ENCODE measurements at regions not wholly inside any gene's neighbourhood (a gene's known extent, or its start where the extent isn't known, plus 50 kb on each side); places are given as distances from the start of the nearest gene placed in this dataset.
"Not testable (repeated sequence)": the region's sequence is repeated elsewhere in the genome, so short reads cannot be mapped to it uniquely, and the experiment has no call there.

DNA sequence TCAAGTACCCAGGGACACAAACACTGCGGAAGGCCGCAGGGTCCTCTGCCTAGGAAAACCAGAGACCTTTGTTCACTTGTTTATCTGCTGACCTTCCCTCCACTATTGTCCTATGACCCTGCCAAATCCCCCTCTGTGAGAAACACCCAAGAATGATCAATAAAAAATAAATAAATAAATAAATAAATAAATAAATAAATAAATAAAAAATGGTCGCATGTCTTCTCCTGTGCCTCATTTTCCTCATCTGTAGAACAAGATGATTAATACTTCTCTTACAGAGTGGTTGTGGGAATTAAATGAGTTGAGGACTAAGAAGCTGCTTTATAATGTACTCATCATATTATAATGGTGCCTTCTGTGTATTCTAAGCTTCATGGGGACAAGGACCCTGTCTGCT is 149.4 kb upstream of the METTL14 start:
- not testable (repeated sequence) for H3K4me3 Mint-ChIP-seq; H3K27me3 Mint-ChIP-seq (ENCODE audit: low read depth in 3 of 3); H3K27ac Mint-ChIP-seq; DNase-seq; H3K9me3 Mint-ChIP-seq; H3K36me3 Mint-ChIP-seq; H3K4me1 Mint-ChIP-seq

DNA sequence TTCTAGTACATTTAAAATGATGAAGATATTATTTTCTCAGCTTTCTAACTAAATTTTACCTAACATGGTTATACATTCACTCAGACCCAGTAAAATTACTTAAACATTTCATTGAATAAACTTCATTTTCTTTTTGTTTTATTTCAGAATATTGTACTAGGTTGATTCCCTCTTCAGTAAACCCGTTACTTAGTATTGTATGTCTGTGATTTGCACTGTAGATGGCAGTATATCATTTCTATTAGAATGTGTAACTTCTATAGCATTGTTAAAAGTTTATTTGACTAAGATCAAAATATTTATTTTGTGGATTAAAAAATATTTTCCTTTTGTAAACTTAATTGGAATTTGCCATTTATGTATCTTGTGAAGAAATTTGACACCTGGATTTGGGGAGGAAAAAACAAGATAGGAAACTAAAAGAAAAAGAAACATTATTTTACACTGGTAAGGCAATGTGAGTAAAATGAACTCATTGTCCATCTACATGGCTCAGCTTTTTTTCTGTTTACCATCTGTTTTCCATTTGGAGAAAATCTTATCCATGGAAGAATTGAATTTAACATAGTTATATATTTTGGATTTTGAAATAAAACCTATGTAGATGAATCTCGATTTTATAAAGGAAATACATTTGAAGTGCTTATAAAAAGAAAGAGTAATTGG is 145.6 kb upstream of the METTL14 start:
- H3K4me1 Mint-ChIP-seq; H3K27ac Mint-ChIP-seq; H3K9me3 Mint-ChIP-seq; H3K4me3 Mint-ChIP-seq; H3K27me3 Mint-ChIP-seq (ENCODE audit: low read depth in 3 of 3); H3K36me3 Mint-ChIP-seq: not testable (repeated sequence)
- DNase-seq, result peak in 1 of 3 donors; percentile 0

DNA sequence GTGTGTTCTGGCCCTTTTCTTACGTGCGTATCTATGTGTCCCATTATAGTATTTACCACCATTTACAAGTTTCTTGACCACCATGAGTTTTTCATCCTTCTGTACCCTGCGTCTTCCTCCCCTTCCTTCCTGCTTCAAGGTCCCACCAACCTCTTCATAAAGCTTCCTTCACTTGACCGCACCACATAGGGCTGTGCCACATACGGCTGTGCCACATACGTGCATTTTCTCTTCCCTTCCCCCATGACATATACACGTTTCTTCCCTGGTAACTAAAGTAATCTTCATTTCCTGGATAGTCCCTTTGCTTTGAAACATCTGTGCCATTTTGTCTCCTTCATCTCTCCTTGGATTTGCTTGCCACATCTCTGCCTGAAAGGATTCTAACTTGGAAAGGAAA is 128.6 kb upstream of the METTL14 start:
- not testable (repeated sequence) for H3K4me3 Mint-ChIP-seq; DNase-seq; H3K4me1 Mint-ChIP-seq; H3K27me3 Mint-ChIP-seq (ENCODE audit: low read depth in 3 of 3); H3K9me3 Mint-ChIP-seq; H3K36me3 Mint-ChIP-seq; H3K27ac Mint-ChIP-seq

DNA sequence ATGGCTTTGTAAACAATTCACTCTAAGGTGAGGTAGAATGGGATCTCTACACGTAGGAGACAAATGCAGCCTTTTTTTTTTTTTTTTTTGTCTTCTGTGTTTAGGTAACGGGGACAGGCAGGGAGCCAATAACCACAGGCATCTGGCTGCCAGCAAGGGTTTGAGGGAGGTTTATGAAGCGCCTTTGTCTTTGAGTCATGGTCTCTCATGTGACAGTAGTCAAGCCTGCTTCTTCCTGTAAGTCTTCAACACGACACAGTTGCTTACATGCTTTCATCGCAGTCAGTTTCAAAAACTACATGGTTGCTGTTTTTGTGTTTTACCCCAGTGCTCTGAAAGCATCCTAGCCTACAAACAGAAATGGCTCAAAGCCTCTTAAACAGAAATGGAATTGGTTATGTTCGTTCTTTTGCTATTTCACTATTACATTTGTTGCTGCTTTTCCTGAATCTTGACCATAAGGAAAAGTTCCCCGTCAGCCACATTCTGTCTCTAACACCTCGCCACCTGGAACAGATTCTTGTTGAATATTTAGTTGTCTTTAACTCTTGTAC is 127.8 kb upstream of the METTL14 start:
- H3K4me1 Mint-ChIP-seq, result no peaks in the 10 kb centered on the region
- H3K27ac Mint-ChIP-seq, result no peak overlapping the region
- H3K27me3 Mint-ChIP-seq (ENCODE audit: low read depth in 3 of 3), result no peaks in the 10 kb centered on the region
- no peaks in the 10 kb centered on the region for H3K9me3 Mint-ChIP-seq
- no peak for DNase-seq
- H3K36me3 Mint-ChIP-seq, result no peaks in the 10 kb centered on the region
- no peak overlapping the region for H3K4me3 Mint-ChIP-seq

DNA sequence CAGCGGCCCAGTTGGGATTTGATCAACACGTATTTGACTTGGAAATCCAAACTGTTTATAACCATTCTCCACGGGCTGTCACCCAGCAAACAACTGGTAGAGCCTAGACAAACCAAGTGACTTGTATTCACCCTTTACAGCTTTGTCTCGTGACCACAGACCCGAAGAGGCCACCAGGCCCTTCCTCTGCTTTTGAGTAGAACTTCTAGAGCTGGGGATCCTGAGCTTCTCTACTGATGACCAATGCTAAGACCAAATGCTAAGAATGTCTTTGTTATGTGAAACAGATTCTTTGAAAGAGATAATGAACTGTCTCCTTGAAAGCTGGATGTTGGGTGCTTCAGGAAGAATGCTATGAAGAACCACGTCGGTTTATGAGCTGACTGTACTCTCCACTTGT is 127.0 kb upstream of the METTL14 start:
- not testable (repeated sequence) for H3K4me1 Mint-ChIP-seq

DNA sequence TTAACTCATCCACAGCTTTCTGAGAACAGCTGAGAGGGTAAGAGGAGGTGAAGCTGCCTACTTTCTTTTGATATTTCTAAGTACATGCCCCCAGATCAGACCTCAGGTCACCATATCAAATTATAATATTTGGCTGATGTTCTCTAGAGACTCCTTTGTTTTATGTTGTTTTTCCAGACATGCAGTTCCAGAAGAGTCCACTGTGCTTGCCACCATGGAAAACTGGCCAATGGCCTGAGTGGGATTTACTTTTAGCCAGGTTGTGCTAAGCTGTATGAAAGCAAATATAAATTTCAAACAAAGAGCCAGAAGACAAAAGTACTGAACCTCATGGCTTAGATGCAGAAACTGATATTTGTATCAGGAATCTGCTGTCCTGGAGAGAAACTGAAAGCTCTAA is 123.6 kb upstream of the METTL14 start:
- H3K9me3 Mint-ChIP-seq; H3K4me3 Mint-ChIP-seq; H3K27ac Mint-ChIP-seq; H3K4me1 Mint-ChIP-seq; DNase-seq; H3K36me3 Mint-ChIP-seq; H3K27me3 Mint-ChIP-seq (ENCODE audit: low read depth in 3 of 3): not testable (repeated sequence)

More for the DNA sequence above, 127.0 kb upstream of the METTL14 start:
- H3K27me3 Mint-ChIP-seq (ENCODE audit: low read depth in 3 of 3); DNase-seq; H3K4me3 Mint-ChIP-seq; H3K36me3 Mint-ChIP-seq; H3K27ac Mint-ChIP-seq; H3K9me3 Mint-ChIP-seq: not testable (repeated sequence)

DNA sequence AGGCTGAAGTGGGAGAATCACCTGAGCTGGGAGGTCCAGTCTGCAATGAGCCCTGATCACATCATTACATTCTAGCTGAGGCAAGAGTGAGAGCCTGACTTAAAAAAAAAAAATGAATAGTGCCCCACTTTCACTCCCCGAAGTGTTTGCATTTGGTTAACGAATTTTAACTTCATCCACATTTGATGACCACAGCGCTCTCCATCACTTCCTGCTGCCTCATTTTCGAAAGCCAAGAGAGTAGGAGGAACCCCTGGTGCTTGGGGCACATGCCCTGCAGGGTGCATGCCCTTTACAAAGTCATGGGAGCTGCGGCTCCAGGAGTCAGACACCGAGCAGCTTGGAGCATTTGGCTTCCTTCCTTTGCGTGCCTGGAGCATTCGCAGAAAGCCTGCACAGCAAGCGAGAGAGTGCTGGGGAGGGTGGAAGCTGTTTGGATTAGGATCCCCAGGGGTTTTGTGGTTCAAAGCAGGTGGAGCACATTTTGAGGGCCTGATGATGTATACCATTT is 119.1 kb upstream of the METTL14 start:
- peak overlapping the region in 1 of 5 donors; percentile 35 for H3K4me3 Mint-ChIP-seq
- H3K27me3 Mint-ChIP-seq (ENCODE audit: low read depth in 3 of 3); DNase-seq; H3K36me3 Mint-ChIP-seq; H3K9me3 Mint-ChIP-seq; H3K4me1 Mint-ChIP-seq; H3K27ac Mint-ChIP-seq: not testable (repeated sequence)

DNA sequence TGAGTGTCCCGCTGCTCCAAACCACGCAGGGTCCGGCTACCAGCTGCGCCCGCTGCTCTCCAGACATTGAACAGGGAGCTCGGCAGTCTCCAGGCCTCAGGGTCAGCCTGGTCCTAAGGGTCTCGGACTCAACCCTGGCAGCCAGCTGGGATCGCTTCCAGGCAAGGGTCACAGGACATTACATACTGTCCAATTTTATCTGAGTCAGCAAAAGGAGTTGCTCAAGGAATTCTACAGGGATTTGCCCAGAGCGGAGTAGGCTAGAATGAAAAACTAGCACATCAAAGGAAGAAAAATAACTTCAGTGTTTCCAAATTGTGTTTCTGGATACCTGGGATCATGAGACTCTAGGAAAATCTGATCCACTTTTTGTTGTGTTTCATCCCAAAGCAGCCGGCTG is 112.2 kb upstream of the METTL14 start:
- H3K36me3 Mint-ChIP-seq; DNase-seq; H3K4me1 Mint-ChIP-seq; H3K9me3 Mint-ChIP-seq; H3K4me3 Mint-ChIP-seq; H3K27me3 Mint-ChIP-seq (ENCODE audit: low read depth in 3 of 3); H3K27ac Mint-ChIP-seq: not testable (repeated sequence)

GRCh38 chr4:118574251-118574913 is 110.8 kb upstream of the METTL14 start:
- H3K27me3 Mint-ChIP-seq (ENCODE audit: low read depth in 3 of 3); H3K36me3 Mint-ChIP-seq; H3K4me3 Mint-ChIP-seq; H3K27ac Mint-ChIP-seq; H3K9me3 Mint-ChIP-seq; H3K4me1 Mint-ChIP-seq; DNase-seq: not testable (repeated sequence)

DNA sequence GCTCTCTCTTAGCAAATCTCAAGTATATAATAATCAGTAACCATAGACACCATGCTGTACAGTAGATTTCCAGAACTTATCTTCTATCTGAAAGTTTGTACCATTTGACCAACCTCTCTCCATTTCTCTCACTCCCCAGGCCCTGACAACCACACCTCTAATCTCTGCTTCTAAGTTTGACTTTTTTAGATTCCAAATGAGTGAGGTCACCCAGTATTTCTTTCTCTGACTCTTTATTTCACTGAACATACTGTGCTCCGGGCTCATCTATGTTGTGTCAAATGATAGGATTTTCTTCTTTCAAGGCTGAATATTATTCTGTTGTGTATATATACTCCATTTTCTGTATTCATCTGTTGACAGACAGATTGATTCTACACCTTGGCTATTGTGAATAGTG is 110.1 kb upstream of the METTL14 start:
- not testable (repeated sequence) for H3K4me3 Mint-ChIP-seq; H3K27ac Mint-ChIP-seq; H3K27me3 Mint-ChIP-seq (ENCODE audit: low read depth in 3 of 3); H3K4me1 Mint-ChIP-seq; H3K36me3 Mint-ChIP-seq; H3K9me3 Mint-ChIP-seq; DNase-seq

- not testable (repeated sequence) for H3K4me3 Mint-ChIP-seq; H3K27me3 Mint-ChIP-seq (ENCODE audit: low read depth in 3 of 3); H3K36me3 Mint-ChIP-seq; H3K9me3 Mint-ChIP-seq; DNase-seq; H3K4me1 Mint-ChIP-seq; H3K27ac Mint-ChIP-seq
These were observed 109.5 kb upstream of the METTL14 start for GRCh38 chr4:118575726-118576125.

GRCh38 chr4:118576709-118577219 is 108.4 kb upstream of the METTL14 start:
- not testable (repeated sequence) for H3K27ac Mint-ChIP-seq; H3K4me3 Mint-ChIP-seq; H3K36me3 Mint-ChIP-seq; DNase-seq; H3K27me3 Mint-ChIP-seq (ENCODE audit: low read depth in 3 of 3); H3K9me3 Mint-ChIP-seq; H3K4me1 Mint-ChIP-seq

GRCh38 chr4:118585015-118585414 is 100.2 kb upstream of the METTL14 start:
- no peak overlapping the region for H3K27ac Mint-ChIP-seq

GRCh38 chr4:118586357-118586790 is 98.8 kb upstream of the METTL14 start:
- H3K4me1 Mint-ChIP-seq, result peaks cover 5 to 9% of the 10 kb centered on the region in 2 donors
- no peaks in the 10 kb centered on the region for H3K36me3 Mint-ChIP-seq
- no peak overlapping the region for H3K4me3 Mint-ChIP-seq
- no peak for DNase-seq
- H3K27ac Mint-ChIP-seq, result no peak overlapping the region
- H3K27me3 Mint-ChIP-seq (ENCODE audit: low read depth in 3 of 3), result peaks cover 10 to 28% (median 17%) of the 10 kb centered on the region in 3 donors
- no peaks in the 10 kb centered on the region for H3K9me3 Mint-ChIP-seq

More at GRCh38 chr4:118585015-118585414, 100.2 kb upstream of the METTL14 start:
- no peaks in the 10 kb centered on the region for H3K9me3 Mint-ChIP-seq
- H3K4me1 Mint-ChIP-seq, result no peaks in the 10 kb centered on the region
- peaks cover 6 to 18% (median 12%) of the 10 kb centered on the region in 3 donors for H3K27me3 Mint-ChIP-seq (ENCODE audit: low read depth in 3 of 3)
- H3K4me3 Mint-ChIP-seq, result no peak overlapping the region
- DNase-seq, result no peak
- no peaks in the 10 kb centered on the region for H3K36me3 Mint-ChIP-seq

All from immature natural killer cell (primary cell).